IPS-20b (cell line): ENCODE measurements at regions not wholly inside any gene's neighbourhood (a gene's known extent, or its start where the extent isn't known, plus 50 kb on each side); places are given as distances from the start of the nearest gene placed in this dataset.
"Not testable (repeated sequence)": the region's sequence is repeated elsewhere in the genome, so short reads cannot be mapped to it uniquely, and the experiment has no call there.

Source experiments
- H3K27ac ChIP-seq: one replicate; pipeline ENCODE4 v1.5.1; 2013; ENCODE audit warnings: low read length
- H3K27me3 ChIP-seq: 2 replicates; pipeline ENCODE4 v1.6.1; 2013; ENCODE audit warnings: mild to moderate bottlenecking, low read length, inconsistent platforms; ENCODE audit not compliant: insufficient read depth
- H3K36me3 ChIP-seq: 2 replicates; pipeline ENCODE4 v1.6.1; 2013; ENCODE audit warnings: low read depth, mild to moderate bottlenecking, inconsistent platforms, low read length, moderate library complexity; ENCODE audit not compliant: insufficient read depth
- H3K4me1 ChIP-seq: 2 replicates; pipeline ENCODE4 v1.6.1; 2013; ENCODE audit warnings: mild to moderate bottlenecking, control low read depth, inconsistent platforms, low read length, moderate library complexity; ENCODE audit not compliant: insufficient read depth
- H3K4me3 ChIP-seq: 2 replicates; pipeline ENCODE4 v1.5.1; 2013; ENCODE audit warnings: mild to moderate bottlenecking, low read length, inconsistent platforms
- H3K9ac ChIP-seq: 2 replicates; pipeline ENCODE4 v1.6.1; 2013; ENCODE audit warnings: low read depth, mild to moderate bottlenecking, inconsistent platforms, low read length, moderate library complexity
- H3K9me3 ChIP-seq: 2 replicates; pipeline ENCODE4 v1.6.1; 2013; ENCODE audit warnings: mild to moderate bottlenecking, low read depth, low read length, inconsistent platforms; ENCODE audit not compliant: insufficient read depth

DNA sequence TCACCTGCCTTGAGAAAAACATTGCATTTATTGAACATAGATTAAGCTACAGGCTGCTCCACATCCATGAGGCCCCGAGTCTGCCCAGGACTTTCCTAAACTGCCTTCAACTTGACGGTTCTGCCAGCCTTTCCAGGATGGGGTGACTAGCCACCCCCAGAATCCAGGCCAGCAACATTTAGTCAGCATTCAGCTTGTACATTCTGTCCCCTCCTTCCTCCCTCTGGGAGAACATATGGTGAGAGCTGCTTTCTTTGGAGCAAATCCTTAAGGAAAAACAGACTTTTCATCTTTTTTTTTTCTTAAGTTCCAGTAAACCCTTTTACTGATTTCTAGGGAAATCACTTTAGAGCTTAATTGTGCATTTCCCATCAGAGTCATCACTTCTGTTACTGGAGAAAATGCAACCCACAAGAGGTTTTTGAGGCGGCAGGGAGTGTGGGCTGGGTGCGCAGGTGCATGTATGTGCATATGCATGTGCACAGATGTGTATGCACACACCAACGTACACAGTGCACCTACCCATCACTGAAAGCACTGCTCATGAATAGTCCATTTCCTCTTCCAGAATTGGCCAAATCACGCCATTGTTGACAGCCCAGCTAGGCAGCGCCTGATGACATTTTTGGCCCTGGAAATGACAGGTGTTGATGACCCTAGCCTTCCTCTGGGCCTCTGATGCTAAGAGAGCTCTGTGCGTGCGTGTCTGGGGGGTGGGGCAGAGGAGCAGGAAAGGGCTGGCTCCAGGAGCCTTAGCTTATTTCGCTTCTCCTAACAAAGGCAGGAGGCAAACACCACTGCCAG lies 145.6 kb downstream of the HSD17B3 start:
- H3K9ac ChIP-seq: no peak overlapping the region
- H3K36me3 ChIP-seq: no peaks in the 10 kb centered on the region
- H3K4me3 ChIP-seq: no peak overlapping the region
- no peaks in the 10 kb centered on the region for H3K9me3 ChIP-seq
- no peaks in the 10 kb centered on the region for H3K4me1 ChIP-seq
- H3K27ac ChIP-seq: no peak overlapping the region
- no peaks in the 10 kb centered on the region; the same call in 1 of the 2 replicates for H3K27me3 ChIP-seq

- H3K4me1 ChIP-seq: no peaks in the 10 kb centered on the region
- no peaks in the 10 kb centered on the region for H3K27me3 ChIP-seq
- no peaks in the 10 kb centered on the region for H3K9me3 ChIP-seq
- no peak overlapping the region for H3K9ac ChIP-seq
- no peak overlapping the region for H3K4me3 ChIP-seq
- H3K36me3 ChIP-seq: no peaks in the 10 kb centered on the region
- H3K27ac ChIP-seq: no peak overlapping the region
These were observed 147.9 kb downstream of the HSD17B3 start for GRCh38 chr9:96154081-96154480.

DNA sequence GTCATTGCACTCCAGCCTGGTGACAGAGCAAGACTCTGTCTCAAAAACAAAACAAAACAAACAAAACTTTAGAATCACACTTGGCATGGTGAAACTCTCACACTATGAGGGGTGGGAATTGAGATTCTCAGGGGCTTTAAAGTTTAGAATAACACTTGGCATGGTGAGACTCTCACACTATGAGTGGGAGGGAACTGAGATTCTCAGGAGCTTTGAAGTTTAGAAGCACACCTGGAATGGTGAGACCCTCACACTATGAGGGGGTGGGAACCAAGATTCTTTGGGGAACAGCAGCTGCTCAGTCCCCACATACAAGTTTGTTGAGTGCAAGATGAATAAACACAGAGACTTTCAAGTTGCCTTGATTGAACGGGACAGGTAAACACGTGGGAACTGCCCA lies 149.4 kb downstream of the HSD17B3 start:
- Histone ChIP-seq H3K36me3 (no peaks in the 10 kb centered on the region), H3K27ac (no peak overlapping the region), H3K27me3 (no peaks in the 10 kb centered on the region), H3K4me1 (no peaks in the 10 kb centered on the region), H3K9ac (no peak overlapping the region), H3K4me3 (no peak overlapping the region), H3K9me3 (no peaks in the 10 kb centered on the region)

GRCh38 chr9:96150324-96151227 lies 151.4 kb downstream of the HSD17B3 start:
- Histone ChIP-seq H3K27me3 (no peaks in the 10 kb centered on the region), H3K36me3 (no peaks in the 10 kb centered on the region), H3K27ac (no peak overlapping the region), H3K4me3 (no peak overlapping the region), H3K9me3 (no peaks in the 10 kb centered on the region), H3K4me1 (no peaks in the 10 kb centered on the region), H3K9ac (no peak overlapping the region)

DNA sequence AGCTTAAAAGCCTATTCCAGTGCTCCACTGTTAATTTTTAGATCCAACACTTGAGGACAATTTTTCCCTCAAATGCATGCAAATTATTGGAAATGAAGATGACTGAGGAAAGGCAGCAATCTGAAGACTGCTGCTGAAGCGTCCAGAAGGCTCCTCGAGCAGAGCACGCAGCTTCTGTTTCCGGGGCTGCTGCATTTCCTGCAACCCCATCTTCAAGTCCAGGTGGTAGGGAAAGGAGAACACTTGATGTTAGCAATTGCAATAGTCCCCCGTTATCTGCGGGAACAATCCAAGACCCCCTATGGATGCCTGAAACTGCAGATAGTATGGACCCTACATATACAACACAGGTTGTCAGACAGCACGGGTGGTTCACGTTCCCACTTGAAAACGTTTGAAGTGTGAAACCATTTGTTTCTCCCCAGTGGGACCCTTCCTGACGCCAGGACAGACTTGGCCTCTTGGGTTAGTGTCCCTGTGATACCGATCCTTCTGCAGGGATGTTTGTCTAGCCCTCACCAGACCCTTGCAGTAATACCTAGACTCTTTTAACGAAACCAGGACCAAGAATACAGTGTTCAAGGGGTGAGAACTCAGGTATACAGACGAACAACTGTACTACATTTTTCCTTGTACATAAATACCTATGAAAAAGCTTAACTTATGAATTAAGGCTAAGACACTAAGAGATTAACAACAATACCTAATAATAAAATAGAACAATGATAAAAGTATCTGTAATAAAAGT lies 152.3 kb downstream of the HSD17B3 start:
- H3K9ac ChIP-seq: no peak overlapping the region
- no peaks in the 10 kb centered on the region for H3K4me1 ChIP-seq
- H3K9me3 ChIP-seq: no peaks in the 10 kb centered on the region
- no peaks in the 10 kb centered on the region for H3K27me3 ChIP-seq
- H3K4me3 ChIP-seq: no peak overlapping the region
- H3K36me3 ChIP-seq: no peaks in the 10 kb centered on the region
- H3K27ac ChIP-seq: no peak overlapping the region

- Histone ChIP-seq H3K27ac (no peak overlapping the region), H3K27me3 (no peaks in the 10 kb centered on the region), H3K9me3 (no peaks in the 10 kb centered on the region), H3K4me1 (no peaks in the 10 kb centered on the region), H3K36me3 (no peaks in the 10 kb centered on the region), H3K4me3 (no peak overlapping the region), H3K9ac (no peak overlapping the region)
These were observed 153.1 kb downstream of the HSD17B3 start for GRCh38 chr9:96148634-96149532.

DNA sequence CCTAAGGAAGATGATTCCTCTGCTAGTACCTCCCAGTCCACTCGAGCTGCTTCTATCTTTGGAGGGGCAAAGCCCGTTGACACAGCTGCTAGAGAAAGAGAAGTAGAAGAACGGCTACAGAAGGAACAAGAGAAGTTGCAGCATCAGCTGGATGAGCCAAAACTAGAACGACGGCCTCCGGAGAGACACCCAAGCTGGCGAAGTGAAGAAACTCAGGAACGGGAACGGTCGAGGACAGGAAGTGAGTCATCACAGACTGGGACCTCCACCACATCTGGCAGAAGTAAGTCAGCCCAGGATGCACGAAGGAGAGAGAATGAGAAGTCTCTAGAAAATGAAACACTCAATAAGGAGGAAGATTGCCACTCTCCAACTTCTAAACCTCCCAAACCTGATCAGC lies 154.9 kb downstream of the HSD17B3 start:
- H3K36me3 ChIP-seq, H3K4me1 ChIP-seq, H3K4me3 ChIP-seq, H3K9ac ChIP-seq, H3K27me3 ChIP-seq, H3K27ac ChIP-seq, H3K9me3 ChIP-seq: not testable (repeated sequence)

DNA sequence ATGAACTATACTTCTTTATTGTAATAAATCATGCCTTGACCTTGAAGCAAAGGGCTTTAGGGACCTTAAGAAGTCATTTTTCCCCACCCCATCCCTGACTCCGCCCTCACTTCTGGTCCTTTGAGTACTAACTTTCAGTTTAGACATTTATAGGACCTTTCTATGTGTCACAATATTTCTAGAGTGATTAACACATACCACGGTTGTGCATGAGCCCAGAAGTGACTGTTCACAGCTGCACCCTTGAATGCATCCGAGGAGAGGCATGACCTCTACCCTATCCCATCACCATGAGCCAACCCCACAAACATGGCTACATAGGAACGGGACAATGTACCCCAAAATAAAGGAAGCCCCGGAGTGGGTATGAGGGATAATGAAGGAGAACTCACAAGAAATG lies 160.3 kb downstream of the HSD17B3 start:
- H3K27me3 ChIP-seq: no peaks in the 10 kb centered on the region

DNA sequence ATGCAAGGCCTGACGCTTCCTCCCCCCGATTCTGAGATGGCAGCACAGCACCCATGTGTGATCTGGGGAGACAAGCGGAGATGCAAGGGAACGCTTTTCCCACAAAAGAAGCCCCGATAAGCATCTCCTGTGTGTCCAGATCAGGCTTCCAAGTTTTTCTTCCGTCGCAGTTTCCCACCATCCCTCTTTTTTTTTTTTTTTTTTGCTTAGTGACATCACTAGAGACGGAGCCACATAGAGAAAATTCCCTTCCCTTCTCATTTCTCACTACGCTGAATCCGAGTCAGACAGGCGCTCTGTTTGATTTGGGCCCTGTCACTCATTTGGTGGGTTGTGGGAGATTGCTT lies 160.9 kb downstream of the HSD17B3 start:
- Histone ChIP-seq H3K27me3 (no peaks in the 10 kb centered on the region), H3K27ac (no peak overlapping the region)

More for the DNA sequence above, 160.3 kb downstream of the HSD17B3 start:
- H3K27ac ChIP-seq: no peak overlapping the region
- H3K9me3 ChIP-seq: no peaks in the 10 kb centered on the region
- peaks cover 14% of the 10 kb centered on the region for H3K4me1 ChIP-seq
- H3K9ac ChIP-seq: no peak overlapping the region
- no peak overlapping the region for H3K4me3 ChIP-seq
- H3K36me3 ChIP-seq: no peaks in the 10 kb centered on the region

GRCh38 chr9:96140296-96141127 lies 161.5 kb downstream of the HSD17B3 start:
- no peak overlapping the region for H3K4me3 ChIP-seq
- no peak overlapping the region for H3K9ac ChIP-seq
- no peak overlapping the region for H3K27ac ChIP-seq
- no peaks in the 10 kb centered on the region for H3K9me3 ChIP-seq
- H3K27me3 ChIP-seq: no peaks in the 10 kb centered on the region
- no peaks in the 10 kb centered on the region for H3K36me3 ChIP-seq
- H3K4me1 ChIP-seq: peaks cover 14% of the 10 kb centered on the region

More for the DNA sequence above, 160.9 kb downstream of the HSD17B3 start:
- Histone ChIP-seq H3K4me1 (peaks cover 14% of the 10 kb centered on the region), H3K36me3 (no peaks in the 10 kb centered on the region), H3K4me3 (no peak overlapping the region), H3K9ac (no peak overlapping the region), H3K9me3 (no peaks in the 10 kb centered on the region)
